HFFc6 (cell line): ENCODE measurements at regions not wholly inside any gene's neighbourhood (a gene's known extent, or its start where the extent isn't known, plus 50 kb on each side); places are given as distances from the start of the nearest gene placed in this dataset.

Source experiments
- DNase-seq: peaks from one replicate; pipeline ENCODE4 v3.0.0-alpha.2; 2018
- H3K27ac Mint-ChIP-seq: 2 replicates; pipeline ENCODE4 v1.8.0; 2020; ENCODE audit warnings: mild to moderate bottlenecking, mixed read lengths
- H3K27me3 Mint-ChIP-seq: 2 replicates; pipeline ENCODE4 v1.8.0; 2021; ENCODE audit warnings: mild to moderate bottlenecking, moderate library complexity, mixed read lengths; ENCODE audit not compliant: insufficient read depth
- H3K36me3 Mint-ChIP-seq: 2 replicates; pipeline ENCODE4 v1.8.0; 2021; ENCODE audit warnings: low read depth, mixed read lengths
- H3K4me1 Mint-ChIP-seq: 2 replicates; pipeline ENCODE4 v1.8.0; 2020; ENCODE audit warnings: low read depth, mixed read lengths
- H3K4me3 Mint-ChIP-seq: 2 replicates; pipeline ENCODE4 v1.8.0; 2020; ENCODE audit warnings: mild to moderate bottlenecking, moderate library complexity, mixed read lengths
- H3K9me3 Mint-ChIP-seq: 2 replicates; pipeline ENCODE4 v1.8.0; 2020; ENCODE audit warnings: mild to moderate bottlenecking, mixed read lengths
- TF ChIP-seq, protein P1 (sequence below): fragments of 200-600 bp; sonication (generic); IDR thresholded peaks from 2 replicates; pipeline ENCODE4 v1.5.0; 2021; ENCODE audit warnings: antibody characterized with exemption, mild to moderate bottlenecking

DNA sequence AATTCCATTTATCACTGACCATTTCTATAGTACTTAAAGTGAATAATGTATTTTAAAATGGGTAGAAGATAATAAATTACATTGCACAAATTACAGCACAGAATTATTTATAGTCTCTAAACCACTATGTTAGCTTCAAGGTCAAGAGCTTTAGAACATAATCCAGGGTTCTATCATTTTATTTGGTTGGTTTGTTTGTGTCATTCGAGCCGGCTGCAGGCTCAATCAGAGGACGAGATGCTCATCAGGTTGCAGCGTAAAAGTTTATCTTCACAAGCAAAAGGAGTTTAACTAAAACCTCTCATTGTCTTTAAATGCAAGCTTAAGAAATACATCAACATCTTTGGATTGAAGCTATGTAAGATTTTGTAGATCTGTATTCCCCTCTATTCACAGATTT, 523.8 kb downstream of the EFNA5 start:
- Mint-ChIP-seq H3K27me3 (no peaks in the 10 kb centered on the region), H3K36me3 (no peaks in the 10 kb centered on the region), H3K4me1 (no peaks in the 10 kb centered on the region), H3K9me3 (peaks cover 29% of the 10 kb centered on the region), H3K4me3 (no peak overlapping the region), H3K27ac (no peak overlapping the region)
- no peak for DNase-seq
- TF ChIP-seq, protein P1, sequence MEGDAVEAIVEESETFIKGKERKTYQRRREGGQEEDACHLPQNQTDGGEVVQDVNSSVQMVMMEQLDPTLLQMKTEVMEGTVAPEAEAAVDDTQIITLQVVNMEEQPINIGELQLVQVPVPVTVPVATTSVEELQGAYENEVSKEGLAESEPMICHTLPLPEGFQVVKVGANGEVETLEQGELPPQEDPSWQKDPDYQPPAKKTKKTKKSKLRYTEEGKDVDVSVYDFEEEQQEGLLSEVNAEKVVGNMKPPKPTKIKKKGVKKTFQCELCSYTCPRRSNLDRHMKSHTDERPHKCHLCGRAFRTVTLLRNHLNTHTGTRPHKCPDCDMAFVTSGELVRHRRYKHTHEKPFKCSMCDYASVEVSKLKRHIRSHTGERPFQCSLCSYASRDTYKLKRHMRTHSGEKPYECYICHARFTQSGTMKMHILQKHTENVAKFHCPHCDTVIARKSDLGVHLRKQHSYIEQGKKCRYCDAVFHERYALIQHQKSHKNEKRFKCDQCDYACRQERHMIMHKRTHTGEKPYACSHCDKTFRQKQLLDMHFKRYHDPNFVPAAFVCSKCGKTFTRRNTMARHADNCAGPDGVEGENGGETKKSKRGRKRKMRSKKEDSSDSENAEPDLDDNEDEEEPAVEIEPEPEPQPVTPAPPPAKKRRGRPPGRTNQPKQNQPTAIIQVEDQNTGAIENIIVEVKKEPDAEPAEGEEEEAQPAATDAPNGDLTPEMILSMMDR: no peak

DNA sequence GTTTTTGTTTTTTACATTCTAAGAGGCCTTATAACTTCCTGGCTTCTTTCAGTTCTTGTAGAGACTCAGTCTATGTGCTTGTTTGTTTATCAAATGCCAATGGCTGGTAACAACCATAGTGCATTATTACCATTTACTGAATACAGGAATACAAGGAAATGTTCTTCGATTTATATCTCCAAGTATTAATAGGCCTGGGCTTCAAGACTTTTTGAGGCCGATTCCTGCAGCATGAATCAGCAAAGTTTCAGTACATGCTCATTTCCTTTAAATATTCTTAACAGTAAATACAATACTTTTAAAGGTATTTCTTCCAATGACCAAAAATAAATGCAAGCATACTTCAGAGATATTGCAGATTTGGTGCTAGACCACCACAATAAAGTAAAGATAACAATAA, 535.3 kb downstream of the EFNA5 start:
- H3K9me3 Mint-ChIP-seq: peaks cover 44% of the 10 kb centered on the region
- no peak for DNase-seq
- H3K27ac Mint-ChIP-seq: no peak overlapping the region

DNA sequence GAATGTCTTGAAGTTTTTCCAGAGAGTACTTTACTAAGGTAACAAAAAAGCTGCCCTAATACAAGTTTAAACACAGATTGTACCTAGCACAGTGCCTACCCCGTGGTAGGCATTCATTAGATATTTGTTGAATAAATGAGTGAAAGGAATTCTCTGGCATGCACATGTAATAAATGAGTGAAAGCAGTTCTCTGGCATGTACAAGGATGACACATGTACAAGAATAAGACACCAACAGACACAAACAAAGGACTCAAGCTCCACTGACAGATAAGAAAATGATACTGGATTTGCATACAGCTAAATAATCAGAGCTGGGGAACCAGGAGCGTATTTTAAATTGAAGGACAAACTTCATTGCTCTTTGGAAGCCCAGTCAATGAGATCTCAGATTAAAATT, 535.8 kb downstream of the EFNA5 start:
- DNase-seq: no peak
- no peak overlapping the region for H3K27ac Mint-ChIP-seq
- H3K36me3 Mint-ChIP-seq: no peaks in the 10 kb centered on the region
- no peak overlapping the region for H3K4me3 Mint-ChIP-seq
- TF ChIP-seq, protein P1: no peak
- H3K9me3 Mint-ChIP-seq: peaks cover 44% of the 10 kb centered on the region
- no peaks in the 10 kb centered on the region for H3K4me1 Mint-ChIP-seq
- H3K27me3 Mint-ChIP-seq: no peaks in the 10 kb centered on the region

More for the DNA sequence above, 535.3 kb downstream of the EFNA5 start:
- no peaks in the 10 kb centered on the region for H3K4me1 Mint-ChIP-seq
- H3K27me3 Mint-ChIP-seq: no peaks in the 10 kb centered on the region
- H3K4me3 Mint-ChIP-seq: no peak overlapping the region
- H3K36me3 Mint-ChIP-seq: no peaks in the 10 kb centered on the region
- TF ChIP-seq, protein P1: no peak

DNA sequence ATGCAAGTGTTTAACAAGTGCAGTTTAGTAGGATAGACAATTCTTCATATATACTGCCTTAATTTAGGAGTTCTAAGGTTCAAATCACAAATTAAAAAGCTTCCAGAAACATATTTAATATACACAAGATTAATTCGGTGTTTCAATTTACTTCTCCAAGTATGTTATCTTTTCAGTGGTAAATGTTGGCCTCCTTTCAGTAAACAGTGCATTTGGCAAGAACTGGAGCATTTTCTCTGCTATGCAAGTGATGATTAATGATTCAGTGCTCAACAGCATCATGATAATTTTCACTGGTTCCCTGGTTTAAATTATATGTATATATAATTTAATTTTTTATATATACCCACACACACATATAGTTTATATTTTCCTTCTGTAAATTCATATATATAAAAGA, 541.7 kb downstream of the EFNA5 start:
- Mint-ChIP-seq H3K4me3 (no peak overlapping the region), H3K36me3 (no peaks in the 10 kb centered on the region), H3K4me1 (no peaks in the 10 kb centered on the region), H3K9me3 (peaks cover 23% of the 10 kb centered on the region), H3K27me3 (no peaks in the 10 kb centered on the region), H3K27ac (no peak overlapping the region)
- TF ChIP-seq, protein P1: no peak
- DNase-seq: no peak

DNA sequence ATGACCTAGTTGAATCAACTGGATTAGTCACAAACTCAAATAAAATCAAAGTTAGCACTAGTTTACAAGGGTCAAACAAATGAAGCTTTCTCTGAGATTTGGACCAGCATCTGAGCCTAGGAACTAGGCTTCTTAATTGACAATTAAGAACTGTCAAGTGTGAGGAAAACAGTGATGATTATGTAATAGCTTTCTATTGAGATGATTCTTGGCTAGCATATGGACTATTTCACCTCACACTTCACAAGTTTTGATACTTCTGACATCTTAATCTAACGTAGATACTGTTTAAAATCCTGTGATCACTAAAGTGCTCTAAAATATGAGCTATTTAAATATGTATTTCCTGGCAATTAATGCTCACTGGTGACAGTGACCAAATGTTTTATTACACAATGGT, 542.9 kb downstream of the EFNA5 start:
- H3K27me3 Mint-ChIP-seq: no peaks in the 10 kb centered on the region
- TF ChIP-seq, protein P1: no peak
- no peak overlapping the region for H3K27ac Mint-ChIP-seq
- H3K36me3 Mint-ChIP-seq: no peaks in the 10 kb centered on the region
- H3K4me3 Mint-ChIP-seq: no peak overlapping the region
- H3K9me3 Mint-ChIP-seq: peaks cover 19% of the 10 kb centered on the region
- no peak for DNase-seq
- no peaks in the 10 kb centered on the region for H3K4me1 Mint-ChIP-seq

DNA sequence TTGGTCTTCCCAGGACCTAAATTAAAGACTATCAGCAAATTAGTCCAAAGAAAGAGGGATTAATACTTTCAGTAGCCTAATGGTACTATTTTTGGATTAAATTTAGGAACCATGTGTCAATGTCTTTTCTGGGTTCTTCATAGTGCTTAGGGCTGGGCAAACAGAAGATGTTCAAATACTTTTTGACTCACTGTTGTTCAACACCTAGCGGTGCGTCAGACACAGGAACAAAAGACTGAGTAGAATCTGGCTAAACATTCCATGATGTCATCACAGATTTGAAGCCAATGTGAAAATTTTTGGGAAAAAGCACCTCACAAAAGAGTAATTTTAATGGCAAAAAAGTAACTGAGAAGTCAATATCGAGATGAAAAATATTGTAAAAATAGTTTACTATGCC, 544.4 kb downstream of the EFNA5 start:
- DNase-seq: no peak
- TF ChIP-seq, protein P1: no peak
- Mint-ChIP-seq H3K4me1 (no peaks in the 10 kb centered on the region), H3K27ac (no peak overlapping the region), H3K36me3 (no peaks in the 10 kb centered on the region), H3K9me3 (peaks cover 10% of the 10 kb centered on the region), H3K4me3 (no peak overlapping the region), H3K27me3 (no peaks in the 10 kb centered on the region)
